ENCODE measurements at regions not wholly inside any gene's neighbourhood (a gene's known extent, or its start where the extent isn't known, plus 50 kb on each side); places are given as distances from the start of the nearest gene placed in this dataset.
A peak's percentile ranks its signal among the peaks of the same experiment; 100 is the strongest.

DNA sequence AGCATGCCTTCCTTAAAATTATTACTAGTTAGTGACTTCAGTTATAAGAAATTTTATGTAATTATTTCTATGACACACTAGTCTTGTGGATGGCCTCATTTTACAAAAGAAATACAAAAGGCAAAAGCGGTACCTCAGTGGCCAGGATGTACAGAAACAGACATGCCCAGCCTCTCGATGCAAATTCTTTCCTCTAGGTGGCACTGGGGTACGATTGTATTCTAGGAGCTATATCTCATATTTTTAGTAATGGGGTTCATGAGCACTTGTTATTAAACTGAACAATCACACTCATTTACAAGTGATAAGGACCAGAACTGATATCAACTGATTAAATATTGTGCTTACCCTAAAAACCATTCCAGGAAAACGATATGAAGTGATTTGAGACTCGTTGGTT lies 59.8 kb downstream of the SOD2 start:
- H3K4me3 ChIP-seq: no peak overlapping the region
- no peak overlapping the region for H3K4me2 ChIP-seq (ENCODE audit: insufficient read depth, low read length)
- H3K36me3 ChIP-seq (ENCODE audit: control insufficient read depth, insufficient read depth, low read length): no peaks in the 10 kb centered on the region
- peak; percentile 92 for ATAC-seq
- ChIA-PET POLR2A (interaction anchor here (0.6 to 1.3 kb wide), 3 partner anchors 12 to 249 kb away, joined by 3 read pairs; no protein-coding TSS in a partner anchor), CTCF (ENCODE audit: low intra/inter-chr PET ratio) (interaction anchor here (0.6 kb wide), 1 partner anchor 712 kb away, joined by 4 read pairs; no protein-coding TSS in a partner anchor)
- in situ Hi-C loops (cut with MboI) (no loop called here), intact Hi-C loops (cut with micrococcal nuclease) (no loop called here)
- no TSS peak for BruUV-seq (replicated peaks)
- no peaks in the 10 kb centered on the region for H3K9me1 ChIP-seq (ENCODE audit: control insufficient read depth, insufficient read depth, low read length)
- H3K9me3 ChIP-seq (replicated peaks; ENCODE audit: control insufficient read depth, insufficient read depth, low read depth, low read length): no peaks in the 10 kb centered on the region
- FAIRE-seq: peak; percentile 92
- H3K4me1 ChIP-seq (replicated peaks in 1 of 2; ENCODE audit: control insufficient read depth in 2 of 2, insufficient read depth in 2 of 2, low read length in 2 of 2): no peaks in the 10 kb centered on the region
- peak; percentile 23 to 55 (median 43) for DNase-seq (ENCODE audit: extremely low read depth in 1 of 4, low spot score in 3 of 4)
- H3K9ac ChIP-seq (ENCODE audit: insufficient read depth in 1 of 2, low read depth in 2 of 2, low read length in 2 of 2): no peak overlapping the region
- H3K79me2 ChIP-seq (ENCODE audit: control insufficient read depth, insufficient read depth, low read length): no peaks in the 10 kb centered on the region
- no peaks in the 10 kb centered on the region for H4K20me1 ChIP-seq (replicated peaks; ENCODE audit: control insufficient read depth, insufficient read depth, low read length)
- no peaks in the 10 kb centered on the region for H3K27me3 ChIP-seq (ENCODE audit: control insufficient read depth in 2 of 2, insufficient read depth in 2 of 2, low read length in 2 of 2)
- WGBS (ENCODE audit: insufficient coverage, low coverage, missing lambda C conversion rate): 12% methylated on average over 5 of the region's 5 CpGs
- no peak overlapping the region for H2AFZ ChIP-seq (ENCODE audit: low read depth, low read length)
- no peak overlapping the region for H3K27ac ChIP-seq (ENCODE audit: extremely low read depth, low read depth, low read length)
- TF ChIP-seq KAT2B (IDR thresholded peaks at IDR 0.05; ENCODE audit: low read depth, low read length) (no peak), CXXC5 (CRISPR knock-in tag; IDR thresholded peaks at IDR 0.05) (no peak), XRCC5 (IDR thresholded peaks at IDR 0.05; ENCODE audit: low read depth, low read length) (no peak), HIVEP1 (CRISPR knock-in tag; IDR thresholded peaks at IDR 0.05) (no peak), TEAD4 (IDR thresholded peaks at IDR 0.05; ENCODE audit: low read length) (peak; percentile 94), TEAD4 (CRISPR knock-in tag; IDR thresholded peaks at IDR 0.05; ENCODE audit: borderline replicate concordance) (0 out of 2 replicates have a peak, but pooled peaks have one; percentile 60), ESRRB (CRISPR knock-in tag; IDR thresholded peaks at IDR 0.05; ENCODE audit: borderline replicate concordance) (no peak), POLR2G (IDR thresholded peaks at IDR 0.05; ENCODE audit: low read depth, low read length) (no peak), CEBPB (tag; IDR thresholded peaks at IDR 0.05) (no peak), HMG20A (CRISPR knock-in tag; conservative IDR thresholded peaks at IDR 0.05) (no peak), CTBP1 (IDR thresholded peaks at IDR 0.05; ENCODE audit: borderline replicate concordance) (0 out of 2 replicates have a peak, but pooled peaks have one; percentile 12), RAD21 (CRISPR knock-in tag; conservative IDR thresholded peaks at IDR 0.05 in 1 of 2, IDR thresholded peaks at IDR 0.05 in 1 of 2) (peak in 1 of 2 experiments; percentile 59; a peak in 2 of 4 replicates), DPF2 (IDR thresholded peaks at IDR 0.05) (no peak)
- TF ChIP-seq, protein P1, sequence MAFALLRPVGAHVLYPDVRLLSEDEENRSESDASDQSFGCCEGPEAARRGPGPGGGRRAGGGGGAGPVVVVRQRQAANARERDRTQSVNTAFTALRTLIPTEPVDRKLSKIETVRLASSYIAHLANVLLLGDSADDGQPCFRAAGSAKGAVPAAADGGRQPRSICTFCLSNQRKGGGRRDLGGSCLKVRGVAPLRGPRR (CRISPR knock-in tag; IDR thresholded peaks at IDR 0.05): no peak
- TF ChIP-seq, protein P2, sequence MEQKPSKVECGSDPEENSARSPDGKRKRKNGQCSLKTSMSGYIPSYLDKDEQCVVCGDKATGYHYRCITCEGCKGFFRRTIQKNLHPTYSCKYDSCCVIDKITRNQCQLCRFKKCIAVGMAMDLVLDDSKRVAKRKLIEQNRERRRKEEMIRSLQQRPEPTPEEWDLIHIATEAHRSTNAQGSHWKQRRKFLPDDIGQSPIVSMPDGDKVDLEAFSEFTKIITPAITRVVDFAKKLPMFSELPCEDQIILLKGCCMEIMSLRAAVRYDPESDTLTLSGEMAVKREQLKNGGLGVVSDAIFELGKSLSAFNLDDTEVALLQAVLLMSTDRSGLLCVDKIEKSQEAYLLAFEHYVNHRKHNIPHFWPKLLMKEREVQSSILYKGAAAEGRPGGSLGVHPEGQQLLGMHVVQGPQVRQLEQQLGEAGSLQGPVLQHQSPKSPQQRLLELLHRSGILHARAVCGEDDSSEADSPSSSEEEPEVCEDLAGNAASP (IDR thresholded peaks at IDR 0.05): no peak
- TF ChIP-seq, protein P3, sequence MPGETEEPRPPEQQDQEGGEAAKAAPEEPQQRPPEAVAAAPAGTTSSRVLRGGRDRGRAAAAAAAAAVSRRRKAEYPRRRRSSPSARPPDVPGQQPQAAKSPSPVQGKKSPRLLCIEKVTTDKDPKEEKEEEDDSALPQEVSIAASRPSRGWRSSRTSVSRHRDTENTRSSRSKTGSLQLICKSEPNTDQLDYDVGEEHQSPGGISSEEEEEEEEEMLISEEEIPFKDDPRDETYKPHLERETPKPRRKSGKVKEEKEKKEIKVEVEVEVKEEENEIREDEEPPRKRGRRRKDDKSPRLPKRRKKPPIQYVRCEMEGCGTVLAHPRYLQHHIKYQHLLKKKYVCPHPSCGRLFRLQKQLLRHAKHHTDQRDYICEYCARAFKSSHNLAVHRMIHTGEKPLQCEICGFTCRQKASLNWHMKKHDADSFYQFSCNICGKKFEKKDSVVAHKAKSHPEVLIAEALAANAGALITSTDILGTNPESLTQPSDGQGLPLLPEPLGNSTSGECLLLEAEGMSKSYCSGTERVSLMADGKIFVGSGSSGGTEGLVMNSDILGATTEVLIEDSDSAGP (CRISPR knock-in tag; IDR thresholded peaks at IDR 0.05): no peak
- TF ChIP-seq, protein P4, sequence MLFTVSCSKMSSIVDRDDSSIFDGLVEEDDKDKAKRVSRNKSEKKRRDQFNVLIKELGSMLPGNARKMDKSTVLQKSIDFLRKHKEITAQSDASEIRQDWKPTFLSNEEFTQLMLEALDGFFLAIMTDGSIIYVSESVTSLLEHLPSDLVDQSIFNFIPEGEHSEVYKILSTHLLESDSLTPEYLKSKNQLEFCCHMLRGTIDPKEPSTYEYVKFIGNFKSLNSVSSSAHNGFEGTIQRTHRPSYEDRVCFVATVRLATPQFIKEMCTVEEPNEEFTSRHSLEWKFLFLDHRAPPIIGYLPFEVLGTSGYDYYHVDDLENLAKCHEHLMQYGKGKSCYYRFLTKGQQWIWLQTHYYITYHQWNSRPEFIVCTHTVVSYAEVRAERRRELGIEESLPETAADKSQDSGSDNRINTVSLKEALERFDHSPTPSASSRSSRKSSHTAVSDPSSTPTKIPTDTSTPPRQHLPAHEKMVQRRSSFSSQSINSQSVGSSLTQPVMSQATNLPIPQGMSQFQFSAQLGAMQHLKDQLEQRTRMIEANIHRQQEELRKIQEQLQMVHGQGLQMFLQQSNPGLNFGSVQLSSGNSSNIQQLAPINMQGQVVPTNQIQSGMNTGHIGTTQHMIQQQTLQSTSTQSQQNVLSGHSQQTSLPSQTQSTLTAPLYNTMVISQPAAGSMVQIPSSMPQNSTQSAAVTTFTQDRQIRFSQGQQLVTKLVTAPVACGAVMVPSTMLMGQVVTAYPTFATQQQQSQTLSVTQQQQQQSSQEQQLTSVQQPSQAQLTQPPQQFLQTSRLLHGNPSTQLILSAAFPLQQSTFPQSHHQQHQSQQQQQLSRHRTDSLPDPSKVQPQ (CRISPR knock-in tag; IDR thresholded peaks at IDR 0.05; ENCODE audit: borderline replicate concordance): no peak

Data from K562 (cell line).